Kidney (tissue), 13 donors: ENCODE measurements at regions not wholly inside any gene's neighbourhood (a gene's known extent, or its start where the extent isn't known, plus 50 kb on each side); places are given as distances from the start of the nearest gene placed in this dataset.

Source experiments
- DNase-seq, 5 donors: peaks; one replicate each; pipeline ENCODE4 v3.0.0-alpha.2; 2013 to 2020
- FAIRE-seq: peaks from 2 replicates; lab custom pipeline; 2012; peaks lifted over from hg19 to GRCh38; lab: Jason Lieb, UNC
- H3K27ac ChIP-seq, 2 donors: one replicate each; pipeline ENCODE4 v1.7.0; 2013; ENCODE audit warnings: low read depth in 2 of 2, low read length in 2 of 2, inconsistent platforms in 1 of 2
- H3K27me3 ChIP-seq: one replicate; pipeline ENCODE4 v1.7.1; 2013; ENCODE audit warnings: low read length, inconsistent platforms; ENCODE audit not compliant: control insufficient read depth, insufficient read depth
- H3K36me3 ChIP-seq, 3 donors: one replicate each; pipeline versions ENCODE4 v1.7.0 to v1.7.1; 2013; ENCODE audit warnings: low read length in 3 of 3, control low read depth in 1 of 3, inconsistent platforms in 1 of 3; ENCODE audit not compliant: insufficient read depth in 3 of 3, control insufficient read depth in 2 of 3
- H3K4me1 ChIP-seq, 3 donors: one replicate each; pipeline versions ENCODE4 v1.7.0 to v1.7.1; 2013; ENCODE audit warnings: low read length in 3 of 3, inconsistent platforms in 1 of 3, low read depth in 1 of 3; ENCODE audit not compliant: control insufficient read depth in 2 of 3, insufficient read depth in 2 of 3
- H3K4me3 ChIP-seq, 3 donors: one replicate each; pipeline versions ENCODE4 v1.7.0 to v1.8.1; 2013; ENCODE audit warnings: low read length in 3 of 3, control low read depth in 1 of 3, inconsistent platforms in 1 of 3
- H3K9ac ChIP-seq, 3 donors: one replicate each; pipeline versions ENCODE4 v1.7.0 to v1.7.1; 2013; ENCODE audit warnings: low read length in 3 of 3, control low read depth in 1 of 3, inconsistent platforms in 1 of 3
- H3K9me3 ChIP-seq, 3 donors: one replicate each; pipeline versions ENCODE4 v1.7.0 to v1.7.1; 2013; ENCODE audit warnings: low read length in 3 of 3, control low read depth in 1 of 3, inconsistent platforms in 1 of 3; ENCODE audit not compliant: control insufficient read depth in 2 of 3, insufficient read depth in 1 of 3
- CTCF ChIP-seq: IDR thresholded peaks from 3 replicates; pipeline ENCODE4 v1.5.1; 2012; ENCODE audit warnings: mild to moderate bottlenecking, moderate library complexity, borderline replicate concordance; ENCODE audit not compliant: insufficient read depth; ENCODE audit errors: extremely low read depth
- intact Hi-C: fragments of 100-400 bp; cut with DNase I; formaldehyde crosslinking; loops from one replicate; pipeline ENCODE4 v1.11.1; 2022
- donor health status: control.
- donor health status: control.
- donor health status: control.
- donor health status: control.
- donor health status: control.
- donor health status: DM: yes; HTN: yes; CAD: no.
- donor health status: Normal renal cell carcinoma (clear cell type).

GRCh38 chr3:487614-488013 is 291.1 kb downstream of the CHL1 start:
- Histone ChIP-seq H3K4me3 (no peak overlapping the region), H3K27me3 (no peaks in the 10 kb centered on the region), H3K9ac (no peak overlapping the region), H3K9me3 (no peaks in the 10 kb centered on the region), H3K36me3 (no peaks in the 10 kb centered on the region), H3K27ac (no peak overlapping the region), H3K4me1 (no peaks in the 10 kb centered on the region)
- no peak for FAIRE-seq
- no peak for TF ChIP-seq CTCF
- DNase-seq = no peak
- intact Hi-C loops = no loop called here

- Histone ChIP-seq H3K9me3 (no peaks in the 10 kb centered on the region), H3K9ac (no peak overlapping the region), H3K27ac (no peak overlapping the region), H3K4me3 (no peak overlapping the region), H3K36me3 (no peaks in the 10 kb centered on the region), H3K4me1 (no peaks in the 10 kb centered on the region), H3K27me3 (no peaks in the 10 kb centered on the region)
- no peak for FAIRE-seq
- TF ChIP-seq CTCF = no peak
- intact Hi-C loops = no loop called here
- no peak for DNase-seq
These were observed 296.2 kb downstream of the CHL1 start for GRCh38 chr3:492586-493316.

GRCh38 chr3:494190-494589 is 297.6 kb downstream of the CHL1 start:
- intact Hi-C loops = no loop called here

More at GRCh38 chr3:494190-494589, 297.6 kb downstream of the CHL1 start:
- TF ChIP-seq CTCF = no peak
- no peaks in the 10 kb centered on the region for H3K27me3 ChIP-seq
- no peaks in the 10 kb centered on the region for H3K4me1 ChIP-seq
- no peaks in the 10 kb centered on the region for H3K9me3 ChIP-seq
- DNase-seq (no peak), FAIRE-seq (no peak)
- no peak overlapping the region for H3K9ac ChIP-seq
- H3K36me3 ChIP-seq = no peaks in the 10 kb centered on the region
- H3K4me3 ChIP-seq = no peak overlapping the region
- no peak overlapping the region for H3K27ac ChIP-seq
